Activated CD8-positive, alpha-beta T cell treated with anti-CD3 and anti-CD28 coated beads for 36 hours (primary cell): ENCODE measurements at regions not wholly inside any gene's neighbourhood (a gene's known extent, or its start where the extent isn't known, plus 50 kb on each side); places are given as distances from the start of the nearest gene placed in this dataset.

Experiments
- ATAC-seq: fragments of 200-7000 bp; cut with Tn5 transposase; one replicate; pipeline ENCODE4 v1.10.0; 2021; ENCODE audit warnings: mild to moderate bottlenecking, moderate library complexity
- CTCF ChIA-PET: fragments of 350-600 bp; sonication (Branson Sonifier 250); formaldehyde crosslinking; loops from one replicate; lab custom pipeline; 2021; ENCODE audit warnings: antibody characterized with exemption; lab: Charles Lee
- POLR2A ChIA-PET: fragments of 350-600 bp; sonication (Branson Sonifier 250); formaldehyde crosslinking; loops from one replicate; lab custom pipeline; 2021; ENCODE audit warnings: antibody characterized with exemption; lab: Charles Lee
- DNase-seq: peaks from one replicate; pipeline ENCODE4 v3.0.0-alpha.2; 2020
- H3K27ac Mint-ChIP-seq: one replicate; pipeline ENCODE4 v1.8.0; 2021; ENCODE audit warnings: mild to moderate bottlenecking, mixed read lengths
- H3K27me3 Mint-ChIP-seq: one replicate; pipeline ENCODE4 v1.8.0; 2021; ENCODE audit warnings: mixed read lengths
- H3K36me3 Mint-ChIP-seq: one replicate; pipeline ENCODE4 v1.8.0; 2021; ENCODE audit warnings: low read depth, mixed read lengths
- H3K4me1 Mint-ChIP-seq: one replicate; pipeline ENCODE4 v1.8.0; 2021; ENCODE audit warnings: low read depth, mixed read lengths
- H3K4me3 Mint-ChIP-seq: one replicate; pipeline ENCODE4 v1.8.0; 2021; ENCODE audit warnings: mild to moderate bottlenecking, moderate library complexity, mixed read lengths
- H3K9me3 Mint-ChIP-seq: one replicate; pipeline ENCODE4 v1.8.0; 2021; ENCODE audit warnings: mixed read lengths
- CTCF ChIP-seq: fragments of 200-600 bp; IDR thresholded peaks from one replicate; pipeline ENCODE4 v1.8.0; 2022; ENCODE audit warnings: antibody characterized with exemption, mild to moderate bottlenecking
- intact Hi-C: fragments of 100-400 bp; cut with micrococcal nuclease; formaldehyde crosslinking; loops from one replicate; pipeline ENCODE4 v1.10.0; 2022

- intact Hi-C loops = no loop called here
- Mint-ChIP-seq H3K27ac (no peak overlapping the region), H3K9me3 (peaks cover 4% of the 10 kb centered on the region), H3K36me3 (no peaks in the 10 kb centered on the region), H3K27me3 (no peaks in the 10 kb centered on the region), H3K4me3 (no peak overlapping the region), H3K4me1 (peaks cover 9% of the 10 kb centered on the region)
- DNase-seq (no peak), ATAC-seq (no peak)
- ChIA-PET CTCF (no interaction called here), POLR2A (no interaction called here)
- TF ChIP-seq CTCF = no peak
Measured at GRCh38 chr18:76133873-76134272, 361.2 kb downstream of the ZNF516 start.

GRCh38 chr18:76131738-76132137 is 363.3 kb downstream of the ZNF516 start:
- ATAC-seq = peak; percentile 92
- no peaks in the 10 kb centered on the region for H3K27me3 Mint-ChIP-seq
- intact Hi-C loops = no loop called here

GRCh38 chr18:76130845-76131244 is 364.2 kb downstream of the ZNF516 start:
- TF ChIP-seq CTCF = no peak
- ChIA-PET POLR2A (no interaction called here), CTCF (no interaction called here)
- Mint-ChIP-seq H3K9me3 (peaks cover 4% of the 10 kb centered on the region), H3K27ac (no peak overlapping the region), H3K4me1 (peaks cover 9% of the 10 kb centered on the region), H3K36me3 (no peaks in the 10 kb centered on the region), H3K4me3 (no peak overlapping the region), H3K27me3 (no peaks in the 10 kb centered on the region)
- intact Hi-C loops = no loop called here
- ATAC-seq (no peak), DNase-seq (no peak)

More at GRCh38 chr18:76131738-76132137, 363.3 kb downstream of the ZNF516 start:
- peak; percentile 53 for DNase-seq
- TF ChIP-seq CTCF = no peak
- H3K4me3 Mint-ChIP-seq = no peak overlapping the region
- ChIA-PET CTCF (no interaction called here), POLR2A (no interaction called here)
- peaks cover 4% of the 10 kb centered on the region for H3K9me3 Mint-ChIP-seq
- H3K36me3 Mint-ChIP-seq = no peaks in the 10 kb centered on the region
- peaks cover 9% of the 10 kb centered on the region for H3K4me1 Mint-ChIP-seq
- H3K27ac Mint-ChIP-seq = no peak overlapping the region

GRCh38 chr18:76126327-76126726 is 368.7 kb downstream of the ZNF516 start:
- no peak for ATAC-seq
- no peak overlapping the region for H3K27ac Mint-ChIP-seq
- POLR2A ChIA-PET = no interaction called here
- CTCF ChIA-PET = no interaction called here
- intact Hi-C loops = no loop called here
- H3K4me1 Mint-ChIP-seq = no peaks in the 10 kb centered on the region
- no peaks in the 10 kb centered on the region for H3K9me3 Mint-ChIP-seq
- peaks cover 2% of the 10 kb centered on the region for H3K27me3 Mint-ChIP-seq
- H3K4me3 Mint-ChIP-seq = no peak overlapping the region
- no peak for TF ChIP-seq CTCF
- H3K36me3 Mint-ChIP-seq = no peaks in the 10 kb centered on the region
- DNase-seq = no peak

GRCh38 chr18:76121011-76121410 is 374.0 kb downstream of the ZNF516 start:
- TF ChIP-seq CTCF = no peak
- Mint-ChIP-seq H3K27ac (no peak overlapping the region), H3K9me3 (no peaks in the 10 kb centered on the region), H3K4me1 (no peaks in the 10 kb centered on the region), H3K4me3 (no peak overlapping the region), H3K27me3 (peaks cover 2% of the 10 kb centered on the region), H3K36me3 (no peaks in the 10 kb centered on the region)
- intact Hi-C loops = no loop called here
- ATAC-seq = no peak
- CTCF ChIA-PET = no interaction called here
- no peak for DNase-seq
- POLR2A ChIA-PET = no interaction called here
